Large intestine (tissue), 3 donors: ENCODE measurements at regions not wholly inside any gene's neighbourhood (a gene's known extent, or its start where the extent isn't known, plus 50 kb on each side); places are given as distances from the start of the nearest gene placed in this dataset.

ENCODE experiments used
- DNase-seq, 2 donors: peaks; one replicate each; pipeline versions ENCODE4 v3.0.0 to v3.0.0-alpha.2; 2013
- H3K27ac ChIP-seq: one replicate; pipeline ENCODE4 v1.5.1; 2013; ENCODE audit warnings: low read length
- H3K27me3 ChIP-seq: 2 replicates; pipeline ENCODE4 v1.6.1; 2013; ENCODE audit warnings: low read length; ENCODE audit not compliant: control insufficient read depth, insufficient read depth
- H3K36me3 ChIP-seq: 2 replicates; pipeline ENCODE4 v1.6.1; 2013; ENCODE audit warnings: low read length; ENCODE audit not compliant: control insufficient read depth, insufficient read depth
- H3K4me1 ChIP-seq: one replicate; pipeline ENCODE4 v1.6.1; 2013; ENCODE audit warnings: low read length; ENCODE audit not compliant: control insufficient read depth, insufficient read depth
- H3K4me3 ChIP-seq: one replicate; pipeline ENCODE4 v1.5.1; 2013; ENCODE audit warnings: low read length
- H3K9me3 ChIP-seq: one replicate; pipeline ENCODE4 v1.6.1; 2013; ENCODE audit warnings: mild to moderate bottlenecking, low read depth, low read length, moderate library complexity; ENCODE audit not compliant: control insufficient read depth
- WGBS: methylation state at CpG from one replicate; pipeline ENCODE4 v1.1.5; 2013; ENCODE audit warnings: low lambda C conversion rate; ENCODE audit not compliant: insufficient coverage; 5-methylcytosine and 5-hydroxymethylcytosine counted together

GRCh38 chr10:90318659-90319058 lies 539.2 kb downstream of the HTR7 start:
- DNase-seq, result no peak
- no peak overlapping the region for H3K27ac ChIP-seq
- 95% methylated on average over 2 of the region's 2 CpGs for whole genome bisulfite sequencing
- H3K4me1 ChIP-seq, result peaks cover 10% of the 10 kb centered on the region
- no peaks in the 10 kb centered on the region for H3K36me3 ChIP-seq
- no peaks in the 10 kb centered on the region for H3K9me3 ChIP-seq
- no peak overlapping the region for H3K4me3 ChIP-seq
- no peaks in the 10 kb centered on the region for H3K27me3 ChIP-seq

- H3K9me3 ChIP-seq, result no peaks in the 10 kb centered on the region
- H3K4me1 ChIP-seq, result peaks cover 5% of the 10 kb centered on the region
- no peaks in the 10 kb centered on the region for H3K27me3 ChIP-seq
- no peak overlapping the region for H3K27ac ChIP-seq
- H3K4me3 ChIP-seq, result no peak overlapping the region
- no peaks in the 10 kb centered on the region for H3K36me3 ChIP-seq
- 71% methylated on average over 1 of the region's 5 CpGs for WGBS
- peak; percentile 39 to 67 for DNase-seq
Measured at GRCh38 chr10:90319188-90319914, 538.5 kb downstream of the HTR7 start.

GRCh38 chr10:90321132-90321816 lies 536.6 kb downstream of the HTR7 start:
- DNase-seq, result no peak

GRCh38 chr10:90326498-90327267 lies 531.2 kb downstream of the HTR7 start:
- Histone ChIP-seq H3K36me3 (no peaks in the 10 kb centered on the region), H3K27ac (no peak overlapping the region), H3K4me3 (no peak overlapping the region), H3K27me3 (no peaks in the 10 kb centered on the region), H3K4me1 (no peaks in the 10 kb centered on the region), H3K9me3 (no peaks in the 10 kb centered on the region)
- WGBS, result no CpG with 5 or more reads among the region's 2 CpGs
- DNase-seq, result no peak

More at GRCh38 chr10:90321132-90321816, 536.6 kb downstream of the HTR7 start:
- Histone ChIP-seq H3K27me3 (no peaks in the 10 kb centered on the region), H3K4me3 (no peak overlapping the region), H3K27ac (no peak overlapping the region), H3K4me1 (peaks cover 3% of the 10 kb centered on the region), H3K36me3 (no peaks in the 10 kb centered on the region), H3K9me3 (no peaks in the 10 kb centered on the region)
- no CpG with 5 or more reads among the region's 3 CpGs for WGBS

- H3K4me1 ChIP-seq, result no peaks in the 10 kb centered on the region
- no peaks in the 10 kb centered on the region for H3K36me3 ChIP-seq
- no peaks in the 10 kb centered on the region for H3K27me3 ChIP-seq
- H3K27ac ChIP-seq, result no peak overlapping the region
- H3K9me3 ChIP-seq, result no peaks in the 10 kb centered on the region
- DNase-seq, result no peak
- no peak overlapping the region for H3K4me3 ChIP-seq
- WGBS, result no CpG with 5 or more reads among the region's 4 CpGs
Measured at GRCh38 chr10:90327611-90328010, 530.2 kb downstream of the HTR7 start.

- Histone ChIP-seq H3K9me3 (no peaks in the 10 kb centered on the region), H3K4me3 (no peak overlapping the region), H3K36me3 (no peaks in the 10 kb centered on the region), H3K27me3 (no peaks in the 10 kb centered on the region), H3K4me1 (no peaks in the 10 kb centered on the region), H3K27ac (no peak overlapping the region)
- 60% methylated on average over 1 of the region's 1 CpG for WGBS
- DNase-seq, result no peak
Measured at GRCh38 chr10:90328459-90328858, 529.4 kb downstream of the HTR7 start.

GRCh38 chr10:90328896-90329295 lies 528.9 kb downstream of the HTR7 start:
- WGBS, result no CpG with 5 or more reads among the region's 1 CpG
- H3K27ac ChIP-seq, result no peak overlapping the region

GRCh38 chr10:90337316-90337715 lies 520.5 kb downstream of the HTR7 start:
- Histone ChIP-seq H3K27me3 (no peaks in the 10 kb centered on the region), H3K36me3 (no peaks in the 10 kb centered on the region), H3K4me1 (no peaks in the 10 kb centered on the region), H3K4me3 (no peak overlapping the region), H3K9me3 (no peaks in the 10 kb centered on the region), H3K27ac (no peak overlapping the region)
- no peak for DNase-seq
- WGBS, result no CpG with 5 or more reads among the region's 1 CpG

More at GRCh38 chr10:90328896-90329295, 528.9 kb downstream of the HTR7 start:
- no peak for DNase-seq
- Histone ChIP-seq H3K9me3 (no peaks in the 10 kb centered on the region), H3K4me1 (no peaks in the 10 kb centered on the region), H3K36me3 (no peaks in the 10 kb centered on the region), H3K4me3 (no peak overlapping the region), H3K27me3 (no peaks in the 10 kb centered on the region)

GRCh38 chr10:90342480-90342879 lies 515.4 kb downstream of the HTR7 start:
- H3K36me3 ChIP-seq, result no peaks in the 10 kb centered on the region
- H3K4me3 ChIP-seq, result no peak overlapping the region
- no peaks in the 10 kb centered on the region for H3K9me3 ChIP-seq
- no peaks in the 10 kb centered on the region for H3K4me1 ChIP-seq
- peaks cover 2% of the 10 kb centered on the region for H3K27me3 ChIP-seq
- no peak for DNase-seq
- H3K27ac ChIP-seq, result no peak overlapping the region

- H3K27me3 ChIP-seq, result peaks cover 4% of the 10 kb centered on the region
- H3K9me3 ChIP-seq, result no peaks in the 10 kb centered on the region
- H3K4me1 ChIP-seq, result no peaks in the 10 kb centered on the region
- no peak overlapping the region for H3K4me3 ChIP-seq
- no peak overlapping the region for H3K27ac ChIP-seq
- no peaks in the 10 kb centered on the region for H3K36me3 ChIP-seq
- DNase-seq, result no peak
Measured at GRCh38 chr10:90344226-90344625, 513.6 kb downstream of the HTR7 start.
